ENCODE measurements at regions not wholly inside any gene's neighbourhood (a gene's known extent, or its start where the extent isn't known, plus 50 kb on each side); places are given as distances from the start of the nearest gene placed in this dataset.
A peak's percentile ranks its signal among the peaks of the same experiment; 100 is the strongest.
"Not testable (repeated sequence)": the region's sequence is repeated elsewhere in the genome, so short reads cannot be mapped to it uniquely, and the experiment has no call there.

DNA sequence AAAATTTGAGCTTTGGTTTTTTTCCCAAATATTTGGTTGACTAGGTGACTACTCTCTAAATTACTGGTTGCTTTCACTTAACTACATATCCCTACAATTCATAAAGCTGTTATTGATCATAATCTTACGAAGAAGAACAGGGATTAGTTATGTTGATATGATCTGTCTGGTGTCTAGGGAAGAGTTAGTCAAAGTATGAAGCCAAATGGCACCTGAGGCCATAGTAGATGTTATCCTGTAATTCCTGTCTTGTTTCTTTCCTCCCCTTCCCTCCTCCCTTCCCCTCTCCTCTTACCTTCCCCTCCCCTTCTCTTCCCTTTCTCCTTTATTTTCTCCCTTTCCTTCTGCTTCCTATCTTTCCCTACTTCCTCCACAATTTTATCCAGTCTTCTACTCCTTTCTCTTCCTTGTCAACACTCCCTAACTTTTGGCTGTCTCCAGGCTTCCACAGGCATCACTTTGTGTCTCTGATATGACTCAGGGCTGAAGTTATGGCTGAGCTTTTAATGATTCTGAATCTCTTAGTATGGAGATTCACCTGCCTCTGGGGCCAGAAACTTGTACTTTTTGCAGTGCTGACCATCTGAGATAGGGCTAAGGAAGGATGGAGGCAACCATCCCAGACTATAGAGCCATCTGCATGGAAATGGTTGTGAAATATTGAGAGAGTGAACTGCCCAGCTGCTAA is 149.9 kb upstream of the TCF4 start:
- no peak for DNase-seq

DNA sequence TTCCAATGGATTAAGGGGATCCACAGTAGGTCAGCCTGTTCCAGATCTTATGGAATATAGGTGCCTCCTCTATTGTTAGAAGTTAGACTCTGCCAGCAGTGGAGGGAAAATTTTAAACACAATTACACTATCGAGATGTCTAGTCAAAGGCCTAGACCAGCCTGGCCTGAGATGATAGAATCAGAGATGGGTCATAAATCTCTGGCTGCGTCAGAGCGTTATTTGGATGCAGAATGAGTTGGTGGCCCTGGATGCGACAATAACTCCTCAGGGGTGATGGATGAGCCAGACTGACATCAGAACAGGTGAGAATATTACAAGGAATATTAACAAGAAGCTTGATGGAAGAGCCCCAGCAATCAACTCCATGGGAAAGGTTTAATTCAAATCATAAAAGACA is 149.3 kb upstream of the TCF4 start:
- no peak overlapping the region for H3K27ac ChIP-seq (ENCODE audit: low read length)
- 95% methylated on average over 4 of the region's 4 CpGs for WGBS
- no peak for ATAC-seq
- no peaks in the 10 kb centered on the region for H3K9me3 ChIP-seq (ENCODE audit: control insufficient read depth, low read length)
- no peak overlapping the region for H3K4me3 ChIP-seq (ENCODE audit: low read length)
- peaks cover 7% of the 10 kb centered on the region for H3K4me1 ChIP-seq (ENCODE audit: control insufficient read depth, insufficient read depth, low read length)
- H3K27me3 ChIP-seq (ENCODE audit: control insufficient read depth, insufficient read depth) = no peaks in the 10 kb centered on the region
- DNase-seq = no peak
- intact Hi-C loops (cut with DNase I) = no loop called here

More for the DNA sequence above, 149.9 kb upstream of the TCF4 start:
- no peak for ATAC-seq
- H3K27ac ChIP-seq (ENCODE audit: low read length) = no peak overlapping the region
- H3K27me3 ChIP-seq (ENCODE audit: control insufficient read depth, insufficient read depth) = no peaks in the 10 kb centered on the region
- intact Hi-C loops (cut with DNase I) = no loop called here
- H3K4me3 ChIP-seq (ENCODE audit: low read length) = no peak overlapping the region
- no peaks in the 10 kb centered on the region for H3K9me3 ChIP-seq (ENCODE audit: control insufficient read depth, low read length)
- H3K4me1 ChIP-seq (ENCODE audit: control insufficient read depth, insufficient read depth, low read length) = peaks cover 4% of the 10 kb centered on the region
- WGBS = 95% methylated on average over 1 of the region's 1 CpG

DNA sequence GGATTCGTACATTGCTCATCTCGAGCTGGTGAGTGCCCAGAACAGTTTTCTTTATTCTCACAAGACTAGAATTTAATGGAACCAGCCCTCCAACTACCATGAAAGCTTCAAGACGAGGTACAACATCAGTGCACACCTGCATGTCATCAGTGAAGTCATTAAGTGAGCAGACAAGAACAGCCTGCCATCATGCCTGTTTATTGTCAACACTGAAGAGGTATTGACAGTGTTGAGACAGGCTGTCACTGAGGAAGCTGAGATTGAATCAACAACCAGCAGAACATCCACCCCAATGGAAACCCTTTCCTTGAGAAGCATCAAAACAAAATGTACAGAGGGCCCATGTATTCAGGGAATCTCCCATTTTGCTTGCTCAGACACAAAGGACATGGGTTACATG is 148.0 kb upstream of the TCF4 start:
- Histone ChIP-seq H3K9me3 (ENCODE audit: control insufficient read depth, low read length) (no peaks in the 10 kb centered on the region), H3K4me3 (ENCODE audit: low read length) (no peak overlapping the region), H3K4me1 (ENCODE audit: control insufficient read depth, insufficient read depth, low read length) (peaks cover 7% of the 10 kb centered on the region), H3K27me3 (ENCODE audit: control insufficient read depth, insufficient read depth) (no peaks in the 10 kb centered on the region), H3K27ac (ENCODE audit: low read length) (no peak overlapping the region)
- intact Hi-C loops (cut with DNase I) = no loop called here
- no peak for ATAC-seq
- WGBS = 86% methylated on average over 3 of the region's 3 CpGs
- DNase-seq = no peak

DNA sequence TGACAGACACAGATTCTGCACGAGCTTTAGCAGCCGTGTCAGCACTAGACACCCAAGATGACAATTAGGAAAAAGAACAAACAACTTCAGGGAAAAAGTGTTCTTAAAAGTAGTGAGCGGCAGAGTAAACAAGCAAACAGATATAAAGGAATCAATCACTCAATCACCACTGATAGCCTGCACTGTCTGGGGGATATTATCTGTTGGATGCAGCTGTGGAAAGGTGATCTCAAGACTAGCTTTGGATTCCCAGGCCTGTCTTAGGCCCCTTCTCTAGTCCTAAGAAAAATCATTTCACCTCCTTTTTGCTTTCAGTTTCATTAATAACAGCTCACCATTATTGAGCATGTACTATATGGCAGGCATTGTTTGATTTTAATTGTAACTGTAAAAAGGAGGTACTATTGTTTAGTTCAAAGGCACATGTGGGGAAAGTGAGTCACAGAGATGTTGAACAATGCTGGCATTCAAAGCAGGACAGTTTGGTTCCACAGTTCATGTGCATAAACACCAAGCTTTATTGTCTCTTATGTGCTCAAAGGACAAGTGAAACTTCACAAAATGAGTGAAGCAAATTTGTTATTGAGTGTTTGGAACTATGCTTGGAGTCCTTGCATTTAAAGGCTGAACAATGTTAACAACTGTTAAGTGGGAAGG is 147.3 kb upstream of the TCF4 start:
- Histone ChIP-seq H3K9me3 (ENCODE audit: control insufficient read depth, low read length) (no peaks in the 10 kb centered on the region), H3K27ac (ENCODE audit: low read length) (no peak overlapping the region), H3K4me1 (ENCODE audit: control insufficient read depth, insufficient read depth, low read length) (peaks cover 7% of the 10 kb centered on the region), H3K27me3 (ENCODE audit: control insufficient read depth, insufficient read depth) (no peaks in the 10 kb centered on the region), H3K4me3 (ENCODE audit: low read length) (no peak overlapping the region)
- ATAC-seq (no peak), DNase-seq (no peak)
- intact Hi-C loops (cut with DNase I) = no loop called here
- WGBS = 61% methylated on average over 3 of the region's 3 CpGs

DNA sequence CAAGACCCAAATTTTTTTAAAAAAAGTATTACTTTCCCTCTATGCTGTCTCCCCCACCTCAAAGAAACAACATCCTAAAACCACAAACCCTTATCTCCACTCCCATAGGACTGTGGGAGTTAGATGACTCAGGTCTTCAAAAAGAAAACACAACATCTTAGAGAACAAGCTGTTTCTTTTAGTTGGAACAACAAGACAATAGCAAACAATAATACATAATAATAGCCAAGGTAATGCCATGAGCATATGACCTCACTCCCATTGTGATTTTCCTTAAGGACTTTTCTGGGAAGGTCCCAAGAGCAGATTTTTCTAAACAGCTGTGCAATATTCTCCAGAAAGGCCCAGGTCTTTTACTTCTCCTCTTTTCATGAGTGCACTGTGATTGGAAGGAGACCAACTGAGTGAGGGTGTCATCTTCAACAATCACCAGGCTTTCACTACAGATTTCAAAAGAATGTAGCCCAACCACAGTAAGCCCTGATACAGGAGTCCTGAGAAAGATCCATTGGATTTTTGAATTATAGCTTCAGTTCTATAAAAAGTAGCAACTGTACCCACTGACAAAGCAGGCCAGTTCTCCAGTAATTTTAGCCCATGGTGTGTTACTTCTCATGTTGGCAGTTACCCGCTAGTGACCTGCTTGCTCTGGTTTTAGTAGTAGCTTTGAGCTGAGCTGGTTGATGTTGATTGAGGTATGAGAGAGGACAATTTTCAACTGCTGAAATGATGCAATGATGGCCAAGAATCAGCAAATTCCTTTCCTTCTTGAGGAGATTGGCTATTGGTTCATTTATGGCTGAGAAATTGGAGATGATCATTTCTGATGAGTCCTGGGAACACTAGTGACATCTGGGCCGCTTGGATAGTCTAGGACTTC is 144.5 kb upstream of the TCF4 start:
- H3K4me3 ChIP-seq (ENCODE audit: low read length) = no peak overlapping the region
- DNase-seq (no peak), ATAC-seq (peak; percentile 11 to 62)
- H3K4me1 ChIP-seq (ENCODE audit: control insufficient read depth, insufficient read depth, low read length) = peaks cover 7% of the 10 kb centered on the region
- peak overlapping the region; percentile 88 for H3K27ac ChIP-seq (ENCODE audit: low read length)
- WGBS = 93% methylated on average over 2 of the region's 2 CpGs
- intact Hi-C loops (cut with DNase I) = no loop called here
- no peaks in the 10 kb centered on the region for H3K27me3 ChIP-seq (ENCODE audit: control insufficient read depth, insufficient read depth)
- no peaks in the 10 kb centered on the region for H3K9me3 ChIP-seq (ENCODE audit: control insufficient read depth, low read length)

DNA sequence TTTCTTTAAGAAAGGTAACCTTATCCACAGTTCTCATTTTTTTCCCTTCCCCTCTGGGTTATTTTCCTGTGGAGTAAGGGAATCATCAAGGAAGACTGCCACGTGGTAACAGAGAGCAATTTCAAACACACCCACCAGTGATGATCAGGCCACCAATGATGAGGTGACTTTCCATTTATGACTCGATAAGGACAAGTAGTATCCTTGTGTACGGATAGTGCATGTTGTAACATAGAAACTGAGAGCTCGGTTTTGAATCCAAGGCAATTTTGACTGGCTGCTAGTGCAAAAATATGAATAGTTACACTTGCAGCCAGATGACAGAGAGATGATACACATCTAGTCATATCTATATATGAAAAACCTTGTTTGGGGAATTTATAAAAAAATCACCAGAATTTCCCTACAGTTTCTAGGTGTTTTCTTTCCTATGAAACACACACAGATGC is 143.6 kb upstream of the TCF4 start:
- intact Hi-C loops (cut with DNase I) = no loop called here
- Histone ChIP-seq H3K9me3 (ENCODE audit: control insufficient read depth, low read length) (no peaks in the 10 kb centered on the region), H3K4me3 (ENCODE audit: low read length) (no peak overlapping the region), H3K4me1 (ENCODE audit: control insufficient read depth, insufficient read depth, low read length) (peaks cover 7% of the 10 kb centered on the region), H3K27me3 (ENCODE audit: control insufficient read depth, insufficient read depth) (no peaks in the 10 kb centered on the region), H3K27ac (ENCODE audit: low read length) (peak overlapping the region; percentile 13)
- no peak for DNase-seq
- 45% methylated on average over 4 of the region's 4 CpGs for WGBS
- peak in 1 of 2 donors; percentile 28 for ATAC-seq

DNA sequence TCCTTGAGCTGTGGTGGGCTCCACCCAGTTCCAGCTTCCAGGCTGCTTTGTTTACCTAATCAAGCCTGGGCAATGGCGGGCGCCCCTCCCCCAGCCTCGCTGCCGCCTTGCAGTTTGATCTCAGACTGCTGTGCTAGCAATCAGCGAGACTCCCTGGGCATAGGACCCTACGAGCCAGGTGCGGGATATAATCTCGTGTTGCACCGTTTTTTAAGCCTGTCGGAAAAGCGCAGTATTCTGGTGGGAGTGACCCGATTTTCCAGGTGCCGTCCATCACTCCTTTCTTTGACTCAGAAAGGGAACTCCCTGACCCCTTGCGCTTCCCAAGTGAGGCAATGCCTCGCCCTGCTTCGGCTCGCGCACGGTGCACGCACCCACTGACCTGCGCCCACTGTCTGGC is 133.0 kb upstream of the TCF4 start:
- H3K4me3 ChIP-seq (ENCODE audit: low read length); DNase-seq; H3K4me1 ChIP-seq (ENCODE audit: control insufficient read depth, insufficient read depth, low read length); H3K27ac ChIP-seq (ENCODE audit: low read length); H3K27me3 ChIP-seq (ENCODE audit: control insufficient read depth, insufficient read depth); ATAC-seq; intact Hi-C loops (cut with DNase I); H3K9me3 ChIP-seq (ENCODE audit: control insufficient read depth, low read length): not testable (repeated sequence)
- 91% methylated on average over 13 of the region's 21 CpGs for WGBS

DNA sequence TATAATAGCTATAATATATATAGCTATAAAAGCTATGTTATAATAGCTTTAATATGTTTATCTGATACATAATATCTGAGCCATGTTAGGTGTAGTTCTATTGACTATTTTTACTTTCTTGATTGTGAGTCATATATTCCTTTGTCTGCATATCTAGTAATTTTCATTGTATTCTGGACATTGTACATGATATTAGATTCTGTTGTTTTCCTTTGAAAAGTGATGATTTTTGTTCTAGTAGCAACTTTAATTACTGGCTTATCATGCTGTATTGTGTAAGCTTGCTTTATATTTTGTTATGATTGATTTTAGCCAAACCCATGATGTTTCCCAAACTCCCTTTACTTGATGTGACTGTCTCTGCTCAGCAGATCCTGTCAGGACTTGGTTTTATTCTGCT is 125.7 kb upstream of the TCF4 start:
- peaks cover 3% of the 10 kb centered on the region for H3K9me3 ChIP-seq (ENCODE audit: control insufficient read depth, low read length)
- no peak for DNase-seq
- no peaks in the 10 kb centered on the region for H3K27me3 ChIP-seq (ENCODE audit: control insufficient read depth, insufficient read depth)
- intact Hi-C loops (cut with DNase I) = no loop called here
- H3K27ac ChIP-seq (ENCODE audit: low read length) = no peak overlapping the region
- no peaks in the 10 kb centered on the region for H3K4me1 ChIP-seq (ENCODE audit: control insufficient read depth, insufficient read depth, low read length)
- no peak for ATAC-seq
- H3K4me3 ChIP-seq (ENCODE audit: low read length) = no peak overlapping the region

DNA sequence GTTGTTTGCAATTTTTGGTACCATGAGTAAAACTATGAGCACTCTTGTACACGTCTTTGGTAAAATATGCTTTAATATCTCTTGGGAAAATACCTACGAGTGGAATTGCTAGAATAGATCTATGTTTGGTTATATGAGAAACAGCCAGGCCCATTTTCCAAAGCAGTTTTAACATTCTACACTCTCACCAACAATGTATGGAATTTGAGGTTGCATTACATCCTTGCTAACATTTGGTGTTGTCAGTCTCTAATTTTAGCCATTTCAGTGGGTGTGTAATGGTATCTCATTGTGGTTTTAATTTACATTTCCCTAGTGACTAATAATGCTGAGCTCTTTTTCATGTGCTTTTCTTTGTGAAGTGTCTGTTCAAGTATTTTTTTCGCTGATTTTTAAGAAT is 118.9 kb upstream of the TCF4 start:
- no peak for ATAC-seq

DNA sequence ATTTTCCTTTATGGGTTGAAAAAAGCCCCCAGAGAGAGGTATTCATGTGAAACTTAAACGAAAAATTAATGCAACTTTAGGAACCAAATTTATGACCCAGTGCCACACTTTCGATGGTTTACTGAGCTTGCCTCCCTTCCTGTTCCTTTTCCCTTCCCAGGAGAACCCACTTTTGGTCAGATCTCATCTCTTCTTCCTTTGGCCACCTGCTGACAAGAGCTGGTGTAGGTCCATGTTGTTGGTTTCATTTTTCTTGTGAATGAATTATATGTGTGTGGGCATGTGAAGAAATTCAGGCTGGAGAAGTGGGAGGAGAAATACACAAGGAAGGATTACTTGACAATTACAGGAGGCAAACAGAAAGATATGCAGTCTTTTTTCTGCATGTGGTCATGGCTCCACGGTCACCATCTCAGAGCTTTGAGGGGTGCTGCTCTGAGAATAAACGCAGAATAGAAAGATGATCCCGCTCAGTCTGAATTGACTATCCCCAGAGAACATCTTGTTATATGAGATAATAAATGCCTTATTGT is 111.3 kb upstream of the TCF4 start:
- intact Hi-C loops (cut with DNase I) = no loop called here
- 64% methylated on average over 5 of the region's 5 CpGs for WGBS
- DNase-seq (no peak), ATAC-seq (no peak)
- no peaks in the 10 kb centered on the region for H3K27me3 ChIP-seq (ENCODE audit: control insufficient read depth, insufficient read depth)
- peaks cover 2% of the 10 kb centered on the region for H3K9me3 ChIP-seq (ENCODE audit: control insufficient read depth, low read length)
- H3K4me3 ChIP-seq (ENCODE audit: low read length) = no peak overlapping the region
- H3K27ac ChIP-seq (ENCODE audit: low read length) = no peak overlapping the region
- no peaks in the 10 kb centered on the region for H3K4me1 ChIP-seq (ENCODE audit: control insufficient read depth, insufficient read depth, low read length)

More for the DNA sequence above, 118.9 kb upstream of the TCF4 start:
- no peak for DNase-seq
- intact Hi-C loops (cut with DNase I) = no loop called here
- H3K4me1 ChIP-seq (ENCODE audit: control insufficient read depth, insufficient read depth, low read length) = no peaks in the 10 kb centered on the region
- no peaks in the 10 kb centered on the region for H3K27me3 ChIP-seq (ENCODE audit: control insufficient read depth, insufficient read depth)
- H3K9me3 ChIP-seq (ENCODE audit: control insufficient read depth, low read length) = no peaks in the 10 kb centered on the region
- H3K27ac ChIP-seq (ENCODE audit: low read length) = no peak overlapping the region
- no peak overlapping the region for H3K4me3 ChIP-seq (ENCODE audit: low read length)
- 73% methylated on average over 3 of the region's 3 CpGs for WGBS

DNA sequence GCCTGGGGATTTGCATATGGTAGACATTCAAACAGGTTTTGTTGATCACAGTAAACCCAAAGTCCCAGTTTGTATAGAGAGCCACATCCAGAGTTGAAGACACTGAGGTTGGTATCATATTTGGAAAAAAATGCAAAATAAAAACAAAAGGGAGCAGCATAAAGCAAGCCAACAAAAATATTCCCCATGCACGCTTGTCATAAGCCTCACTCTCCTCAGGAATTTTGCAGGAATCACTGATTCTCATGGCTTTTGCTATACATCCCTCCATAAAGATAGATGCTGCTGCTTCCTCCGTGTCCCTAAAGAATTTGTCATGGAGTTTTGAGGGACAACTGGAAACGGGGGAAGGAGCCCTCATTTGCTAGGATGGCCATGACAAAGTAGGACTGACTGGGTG is 108.8 kb upstream of the TCF4 start:
- DNase-seq = no peak
- H3K9me3 ChIP-seq (ENCODE audit: control insufficient read depth, low read length) = peaks cover 2% of the 10 kb centered on the region
- no peaks in the 10 kb centered on the region for H3K27me3 ChIP-seq (ENCODE audit: control insufficient read depth, insufficient read depth)
- no peak for ATAC-seq
- WGBS = 75% methylated on average over 3 of the region's 3 CpGs
- H3K4me1 ChIP-seq (ENCODE audit: control insufficient read depth, insufficient read depth, low read length) = no peaks in the 10 kb centered on the region
- H3K4me3 ChIP-seq (ENCODE audit: low read length) = no peak overlapping the region
- H3K27ac ChIP-seq (ENCODE audit: low read length) = no peak overlapping the region
- intact Hi-C loops (cut with DNase I) = no loop called here
